Lower leg skin (tissue), 3 donors: ENCODE measurements at regions not wholly inside any gene's neighbourhood (a gene's known extent, or its start where the extent isn't known, plus 50 kb on each side); places are given as distances from the start of the nearest gene placed in this dataset.
A peak's percentile ranks its signal among the peaks of the same experiment; 100 is the strongest.
"Not testable (repeated sequence)": the region's sequence is repeated elsewhere in the genome, so short reads cannot be mapped to it uniquely, and the experiment has no call there.

Experiments used
- DNase-seq, 2 donors: peaks; one replicate each; pipeline ENCODE4 v3.0.0-alpha.2; 2019; ENCODE audit warnings: low spot score in 2 of 2
- H3K4me3 ChIP-seq: fragments of 200-600 bp; sonication (generic); 2 replicates; pipeline ENCODE4 v1.5.1; 2017; ENCODE audit warnings: mild to moderate bottlenecking, low read depth; ENCODE audit not compliant: poor library complexity, severe bottlenecking
- WGBS, 2 donors: methylation state at CpG; one replicate each; pipeline ENCODE4 v1.1.5; 2018; 5-methylcytosine and 5-hydroxymethylcytosine counted together
- intact Hi-C: fragments of 100-400 bp; cut with DNase I; formaldehyde crosslinking; loops from one replicate; pipeline ENCODE4 v1.15.0; 2023; ENCODE audit warnings: low total_unique reads

GRCh38 chr1:148049115-148049496 lies 103.0 kb downstream of the NBPF11 start:
- 1 to 2% methylated on average over 21 to 23 of the region's 25 CpGs for WGBS, 2 donors
- intact Hi-C loops, DNase-seq: not testable (repeated sequence)
- peak overlapping the region; percentile 9 for H3K4me3 ChIP-seq

- WGBS, 2 donors, result 60 to 68% methylated on average over 1 to 5 of the region's 51 CpGs
Observed at GRCh38 chr1:148048423-148049114, 103.5 kb downstream of the NBPF11 start.

GRCh38 chr1:148045872-148046271 lies 106.2 kb downstream of the NBPF11 start:
- intact Hi-C loops, result not testable (repeated sequence)

More at GRCh38 chr1:148048423-148049114, 103.5 kb downstream of the NBPF11 start:
- intact Hi-C loops, DNase-seq: not testable (repeated sequence)
- H3K4me3 ChIP-seq, result peak overlapping the region; percentile 9

DNA sequence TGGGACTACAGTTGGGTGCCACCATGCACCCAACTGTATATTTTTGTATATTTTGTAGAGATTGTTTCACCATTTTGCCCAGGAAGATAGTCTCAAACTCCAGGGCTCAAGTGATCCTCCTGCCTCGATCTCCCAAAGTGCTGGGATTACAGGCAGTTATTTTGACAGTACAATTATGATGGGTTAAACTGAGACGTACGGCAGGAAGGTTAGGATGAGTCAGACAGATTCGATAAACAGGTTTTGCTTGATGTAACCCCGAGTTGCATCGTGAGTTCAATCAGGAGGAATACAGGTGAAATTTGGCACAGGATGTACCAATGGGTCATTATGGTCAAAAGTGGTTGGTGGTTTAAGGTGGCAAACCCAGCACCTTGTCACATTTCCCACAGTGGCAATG lies 107.6 kb downstream of the NBPF11 start:
- DNase-seq, H3K4me3 ChIP-seq, intact Hi-C loops: not testable (repeated sequence)
- WGBS, 2 donors, result 42 to 52% methylated on average over 6 of the region's 6 CpGs

More at GRCh38 chr1:148045872-148046271, 106.2 kb downstream of the NBPF11 start:
- not testable (repeated sequence) for DNase-seq, H3K4me3 ChIP-seq
- WGBS, 2 donors, result 93 to 94% methylated on average over 3 of the region's 4 CpGs
